OCI-LY7 (cell line): ENCODE measurements at regions not wholly inside any gene's neighbourhood (a gene's known extent, or its start where the extent isn't known, plus 50 kb on each side); places are given as distances from the start of the nearest gene placed in this dataset.
A peak's percentile ranks its signal among the peaks of the same experiment; 100 is the strongest.

Experiments
- BruUV-seq: library from RNA; stranded (reverse); fragments of 400-500 nt; replicated peaks from 2 replicates; lab custom pipeline; 2021; lab: Mats Ljungman, UMichigan
- CTCF ChIA-PET: fragments of 300-600 bp; sonication (Branson Sonifier 250); formaldehyde crosslinking; loops from one replicate; lab custom pipeline; 2022; ENCODE audit warnings: antibody characterized with exemption; ENCODE audit not compliant: unreplicated experiment; lab: Charles Lee
- POLR2A ChIA-PET: fragments of 300-600 bp; sonication (Branson Sonifier 250); formaldehyde crosslinking; loops from one replicate; lab custom pipeline; 2022; ENCODE audit warnings: antibody characterized with exemption; lab: Charles Lee
- DNase-seq: peaks from one replicate; pipeline ENCODE4 v3.0.0-alpha.2; 2015; ENCODE audit warnings: low spot score
- H2AFZ ChIP-seq: fragments of 200-600 bp; sonication (generic), shearing (Covaris generic); 2 replicates; pipeline ENCODE4 v1.6.1; 2014; ENCODE audit warnings: mild to moderate bottlenecking, antibody characterized with exemption, low read length, moderate library complexity
- H3K27ac ChIP-seq: fragments of 200-600 bp; sonication (generic); 2 replicates; pipeline ENCODE4 v1.5.1; 2014; ENCODE audit warnings: mixed run types, low read depth, mild to moderate bottlenecking, moderate library complexity, low read length, inconsistent platforms; ENCODE audit not compliant: poor library complexity, severe bottlenecking
- H3K36me3 ChIP-seq: fragments of 200-600 bp; sonication (generic); 2 replicates; pipeline ENCODE4 v1.6.1; 2014; ENCODE audit warnings: mild to moderate bottlenecking, antibody characterized with exemption, low read length, moderate library complexity, mixed read lengths; ENCODE audit not compliant: insufficient read depth
- H3K4me1 ChIP-seq: fragments of 200-600 bp; sonication (generic); 2 replicates; pipeline ENCODE4 v1.5.1; 2014; ENCODE audit warnings: mild to moderate bottlenecking, low read length; ENCODE audit not compliant: insufficient read depth, poor library complexity, severe bottlenecking
- H3K4me2 ChIP-seq: fragments of 200-600 bp; sonication (generic); 2 replicates; pipeline ENCODE4 v1.6.1; 2014; ENCODE audit warnings: mild to moderate bottlenecking, low read length
- H3K4me3 ChIP-seq: fragments of 200-600 bp; sonication (generic); 2 replicates; pipeline ENCODE4 v1.5.1; 2014; ENCODE audit warnings: mild to moderate bottlenecking, low read depth, low read length; ENCODE audit not compliant: poor library complexity, severe bottlenecking
- H3K79me2 ChIP-seq: fragments of 200-600 bp; sonication (generic); 2 replicates; pipeline ENCODE4 v1.6.1; 2016; ENCODE audit warnings: low read depth, mild to moderate bottlenecking, low read length, moderate library complexity, mixed read lengths; ENCODE audit not compliant: insufficient read depth
- H3K9me2 ChIP-seq: fragments of 200-600 bp; sonication (generic); 2 replicates; pipeline ENCODE4 v1.6.1; 2016; ENCODE audit warnings: mild to moderate bottlenecking, low read length, mixed read lengths; ENCODE audit not compliant: insufficient read depth
- H3K9me3 ChIP-seq: fragments of 200-600 bp; sonication (generic); 2 replicates; pipeline ENCODE4 v1.6.1; 2014; ENCODE audit warnings: mild to moderate bottlenecking, mixed run types, low read length, mixed read lengths
- H4K20me1 ChIP-seq: fragments of 200-600 bp; sonication (generic); 2 replicates; pipeline ENCODE4 v1.6.1; 2014; ENCODE audit warnings: mild to moderate bottlenecking, antibody characterized with exemption, low read length, moderate library complexity, mixed read lengths; ENCODE audit not compliant: insufficient read depth
- CTCF ChIP-seq: fragments of 200-600 bp; sonication (generic); conservative IDR thresholded peaks from 2 replicates; pipeline ENCODE4 v1.5.1; 2014; ENCODE audit warnings: mild to moderate bottlenecking, antibody characterized with exemption, low read length, moderate library complexity, mixed read lengths
- EZH2phosphoT487 ChIP-seq: fragments of 200-600 bp; sonication (generic); IDR thresholded peaks from 2 replicates; pipeline ENCODE4 v1.6.1; 2018; ENCODE audit warnings: low read depth, borderline replicate concordance, mild to moderate bottlenecking, mixed run types, antibody characterized with exemption, low read length, moderate library complexity, mixed read lengths
- intact Hi-C: fragments of 100-400 bp; cut with micrococcal nuclease; formaldehyde crosslinking; loops from one replicate; pipeline ENCODE4 v1.10.0; 2022; ENCODE audit not compliant: unreplicated experiment

- Histone ChIP-seq H3K4me2 (no peak overlapping the region), H3K27ac (no peak overlapping the region), H3K4me3 (no peak overlapping the region), H3K9me3 (no peaks in the 10 kb centered on the region), H3K9me2 (no peaks in the 10 kb centered on the region), H3K36me3 (no peaks in the 10 kb centered on the region), H4K20me1 (no peaks in the 10 kb centered on the region), H3K4me1 (no peaks in the 10 kb centered on the region), H2AFZ (no peak overlapping the region), H3K79me2 (no peaks in the 10 kb centered on the region)
- no peak for DNase-seq
- POLR2A ChIA-PET, result interaction anchor here (0.6 to 1.2 kb wide), 4 partner anchors 446 to 1869 kb away, joined by 3 read pairs; no protein-coding TSS in a partner anchor
- intact Hi-C loops, result no loop called here
- no TSS peak for BruUV-seq
- CTCF ChIA-PET, result no interaction called here
- no peak for TF ChIP-seq EZH2phosphoT487
- no peak for TF ChIP-seq CTCF
These were observed 312.6 kb downstream of the STIM2 start for GRCh38 chr4:27173280-27173679.

GRCh38 chr4:27176400-27176799 is 315.8 kb downstream of the STIM2 start:
- ChIA-PET POLR2A (interaction anchor here (0.7 kb wide), 1 partner anchor 550 kb away, joined by 3 read pairs; no protein-coding TSS in a partner anchor), CTCF (no interaction called here)
- intact Hi-C loops, result no loop called here
- BruUV-seq, result no TSS peak
- peak; percentile 25 for DNase-seq
- Histone ChIP-seq H3K4me1 (no peaks in the 10 kb centered on the region), H3K9me2 (no peaks in the 10 kb centered on the region), H3K79me2 (no peaks in the 10 kb centered on the region), H3K36me3 (no peaks in the 10 kb centered on the region), H2AFZ (no peak overlapping the region), H3K9me3 (no peaks in the 10 kb centered on the region), H3K4me2 (no peak overlapping the region), H3K4me3 (no peak overlapping the region), H3K27ac (no peak overlapping the region), H4K20me1 (no peaks in the 10 kb centered on the region)
- TF ChIP-seq EZH2phosphoT487 (no peak), CTCF (peak; percentile 64)

- DNase-seq, result no peak
- no peaks in the 10 kb centered on the region for H3K4me1 ChIP-seq
- no peak overlapping the region for H3K4me2 ChIP-seq
- H3K36me3 ChIP-seq, result no peaks in the 10 kb centered on the region
- no peak overlapping the region for H3K27ac ChIP-seq
- POLR2A ChIA-PET, result no interaction called here
- no peaks in the 10 kb centered on the region for H4K20me1 ChIP-seq
- H2AFZ ChIP-seq, result no peak overlapping the region
- H3K9me2 ChIP-seq, result no peaks in the 10 kb centered on the region
- no peak overlapping the region for H3K4me3 ChIP-seq
- H3K79me2 ChIP-seq, result no peaks in the 10 kb centered on the region
- H3K9me3 ChIP-seq, result no peaks in the 10 kb centered on the region
- CTCF ChIA-PET, result no interaction called here
- no TSS peak for BruUV-seq
- no peak for TF ChIP-seq EZH2phosphoT487
- TF ChIP-seq CTCF, result no peak
- intact Hi-C loops, result no loop called here
These were observed 316.2 kb downstream of the STIM2 start for GRCh38 chr4:27176881-27177280.
